ENCODE measurements at regions not wholly inside any gene's neighbourhood (a gene's known extent, or its start where the extent isn't known, plus 50 kb on each side); places are given as distances from the start of the nearest gene placed in this dataset.
A peak's percentile ranks its signal among the peaks of the same experiment; 100 is the strongest.
"Not testable (repeated sequence)": the region's sequence is repeated elsewhere in the genome, so short reads cannot be mapped to it uniquely, and the experiment has no call there.

GRCh38 chrX:140099221-140099620 is 133.9 kb upstream of the CXorf66 start:
- DNase-seq (ENCODE audit: low read depth, low spot score): no peak

GRCh38 chrX:140092121-140092520 is 126.8 kb upstream of the CXorf66 start:
- no peak overlapping the region for H3K4me3 ChIP-seq (ENCODE audit: low read length)
- no peak for DNase-seq (ENCODE audit: low read depth, low spot score)

More at GRCh38 chrX:140099221-140099620, 133.9 kb upstream of the CXorf66 start:
- no peak overlapping the region for H3K4me3 ChIP-seq (ENCODE audit: low read length)

GRCh38 chrX:140091125-140091886 is 126.0 kb upstream of the CXorf66 start:
- H3K4me3 ChIP-seq (ENCODE audit: low read length): no peak overlapping the region
- DNase-seq (ENCODE audit: low read depth, low spot score): no peak

- H3K4me3 ChIP-seq (ENCODE audit: low read length): no peak overlapping the region
- DNase-seq (ENCODE audit: low read depth, low spot score): no peak
These were observed 125.4 kb upstream of the CXorf66 start for GRCh38 chrX:140090800-140091124.

- no peak overlapping the region for H3K4me3 ChIP-seq (ENCODE audit: low read length)
- DNase-seq (ENCODE audit: low read depth, low spot score): no peak
These were observed 123.1 kb upstream of the CXorf66 start for GRCh38 chrX:140088438-140088837.

GRCh38 chrX:140087875-140088274 is 122.6 kb upstream of the CXorf66 start:
- H3K4me3 ChIP-seq (ENCODE audit: low read length): no peak overlapping the region
- peak; percentile 1 for DNase-seq (ENCODE audit: low read depth, low spot score)

GRCh38 chrX:140086691-140087090 is 121.4 kb upstream of the CXorf66 start:
- no peak overlapping the region for H3K4me3 ChIP-seq (ENCODE audit: low read length)
- no peak for DNase-seq (ENCODE audit: low read depth, low spot score)

GRCh38 chrX:140074851-140075250 is 109.5 kb upstream of the CXorf66 start:
- H3K4me3 ChIP-seq (ENCODE audit: low read length); DNase-seq (ENCODE audit: low read depth, low spot score): not testable (repeated sequence)

- DNase-seq (ENCODE audit: low read depth, low spot score): no peak
- no peak overlapping the region for H3K4me3 ChIP-seq (ENCODE audit: low read length)
These were observed 105.7 kb upstream of the CXorf66 start for GRCh38 chrX:140071037-140071436.

GRCh38 chrX:140065961-140066662 is 100.8 kb upstream of the CXorf66 start:
- DNase-seq (ENCODE audit: low read depth, low spot score): no peak
- no peak overlapping the region for H3K4me3 ChIP-seq (ENCODE audit: low read length)

- no peak overlapping the region for H3K4me3 ChIP-seq (ENCODE audit: low read length)
- DNase-seq (ENCODE audit: low read depth, low spot score): no peak
These were observed 99.7 kb upstream of the CXorf66 start for GRCh38 chrX:140064993-140065392.

GRCh38 chrX:140057001-140057411 is 91.7 kb upstream of the CXorf66 start:
- no peak overlapping the region for H3K4me3 ChIP-seq (ENCODE audit: low read length)
- peak; percentile 57 for DNase-seq (ENCODE audit: low read depth, low spot score)

GRCh38 chrX:140053846-140054245 is 88.5 kb upstream of the CXorf66 start:
- H3K4me3 ChIP-seq (ENCODE audit: low read length): no peak overlapping the region
- no peak for DNase-seq (ENCODE audit: low read depth, low spot score)

GRCh38 chrX:140050906-140051305 is 85.6 kb upstream of the CXorf66 start:
- DNase-seq (ENCODE audit: low read depth, low spot score): no peak

GRCh38 chrX:140040386-140040785 is 75.1 kb upstream of the CXorf66 start:
- no peak overlapping the region for H3K4me3 ChIP-seq (ENCODE audit: low read length)
- no peak for DNase-seq (ENCODE audit: low read depth, low spot score)

More at GRCh38 chrX:140050906-140051305, 85.6 kb upstream of the CXorf66 start:
- H3K4me3 ChIP-seq (ENCODE audit: low read length): no peak overlapping the region

- no peak for DNase-seq (ENCODE audit: low read depth, low spot score)
- no peak overlapping the region for H3K4me3 ChIP-seq (ENCODE audit: low read length)
These were observed 73.5 kb upstream of the CXorf66 start for GRCh38 chrX:140038842-140039241.

GRCh38 chrX:140034916-140035315 is 69.6 kb upstream of the CXorf66 start:
- H3K4me3 ChIP-seq (ENCODE audit: low read length): no peak overlapping the region
- peak; percentile 5 for DNase-seq (ENCODE audit: low read depth, low spot score)

GRCh38 chrX:140022482-140022881 is 57.2 kb upstream of the CXorf66 start:
- H3K4me3 ChIP-seq (ENCODE audit: low read length): no peak overlapping the region
- DNase-seq (ENCODE audit: low read depth, low spot score): no peak

- H3K4me3 ChIP-seq (ENCODE audit: low read length); DNase-seq (ENCODE audit: low read depth, low spot score): not testable (repeated sequence)
These were observed 53.8 kb upstream of the CXorf66 start for GRCh38 chrX:140019134-140019533.

Measured in Jurkat, Clone E6-1 (cell line).